ENCODE measurements at regions not wholly inside any gene's neighbourhood (a gene's known extent, or its start where the extent isn't known, plus 50 kb on each side); places are given as distances from the start of the nearest gene placed in this dataset.

- Histone ChIP-seq H3K4me3 (no peak overlapping the region), H3K79me2 (ENCODE audit: control insufficient read depth, insufficient read depth, low read length) (no peaks in the 10 kb centered on the region), H3K27me3 (ENCODE audit: control insufficient read depth in 2 of 2, insufficient read depth in 2 of 2, low read length in 2 of 2) (no peaks in the 10 kb centered on the region), H3K27ac (ENCODE audit: extremely low read depth, low read depth, low read length) (no peak overlapping the region), H4K20me1 (replicated peaks; ENCODE audit: control insufficient read depth, insufficient read depth, low read length) (no peaks in the 10 kb centered on the region), H3K9ac (ENCODE audit: insufficient read depth in 1 of 2, low read depth in 2 of 2, low read length in 2 of 2) (no peak overlapping the region), H2AFZ (ENCODE audit: low read depth, low read length) (no peak overlapping the region), H3K36me3 (ENCODE audit: control insufficient read depth, insufficient read depth, low read length) (no peaks in the 10 kb centered on the region), H3K9me1 (ENCODE audit: control insufficient read depth, insufficient read depth, low read length) (no peaks in the 10 kb centered on the region), H3K4me1 (replicated peaks in 1 of 2; ENCODE audit: control insufficient read depth in 2 of 2, insufficient read depth in 2 of 2, low read length in 2 of 2) (peaks cover 0 to 7% of the 10 kb centered on the region in 2 experiments; a peak in 1 of 5 replicates), H3K4me2 (ENCODE audit: insufficient read depth, low read length) (no peak overlapping the region), H3K9me3 (replicated peaks; ENCODE audit: control insufficient read depth, insufficient read depth, low read depth, low read length) (no peaks in the 10 kb centered on the region)
- peak; percentile 32 for FAIRE-seq
- in situ Hi-C loops (cut with MboI) (no loop called here), intact Hi-C loops (cut with micrococcal nuclease) (loop anchor here (5.0 kb wide), 1 partner anchor 36 kb away; no protein-coding TSS in a partner anchor)
- TF ChIP-seq ZNF436 (CRISPR knock-in tag; IDR thresholded peaks at IDR 0.05) (no peak), RAD21 (CRISPR knock-in tag; conservative IDR thresholded peaks at IDR 0.05 in 1 of 2, IDR thresholded peaks at IDR 0.05 in 1 of 2) (peak; percentile 22 to 53; a peak in 3 of 4 replicates), MXI1 (IDR thresholded peaks at IDR 0.05; ENCODE audit: low read depth, low read length) (no peak), RB1 (IDR thresholded peaks at IDR 0.05; ENCODE audit: low read depth) (no peak), ELK1 (CRISPR knock-in tag; IDR thresholded peaks at IDR 0.05) (no peak), ESRRA (IDR thresholded peaks at IDR 0.05; ENCODE audit: borderline replicate concordance, low read depth) (no peak), ZNF589 (CRISPR knock-in tag; IDR thresholded peaks at IDR 0.05; ENCODE audit: low read depth) (no peak), POLR2A (conservative IDR thresholded peaks at IDR 0.05) (no peak), TARDBP (IDR thresholded peaks at IDR 0.05) (no peak), CTCF (IDR thresholded peaks at IDR 0.05 in 2 of 3, conservative IDR thresholded peaks at IDR 0.05 in 1 of 3; ENCODE audit: insufficient read depth in 2 of 3, low read depth in 1 of 3, low read length in 3 of 3) (peak; percentile 20 to 49 (median 38); a peak in 4 of 6 replicates), RFX1 (IDR thresholded peaks at IDR 0.05) (no peak), NCOA6 (IDR thresholded peaks at IDR 0.05) (no peak), RBM14 (IDR thresholded peaks at IDR 0.05; ENCODE audit: borderline replicate concordance, insufficient read depth, low read depth, low read length) (no peak)
- ATAC-seq = peak; percentile 73
- WGBS (ENCODE audit: insufficient coverage, low coverage, missing lambda C conversion rate) = 7% methylated on average over 3 of the region's 3 CpGs
- no TSS peak for BruUV-seq (replicated peaks)
- DNase-seq (ENCODE audit: extremely low read depth in 1 of 4, low spot score in 3 of 4) = no peak
- ChIA-PET CTCF (ENCODE audit: low intra/inter-chr PET ratio) (interaction anchor here (1.1 kb wide), 1 partner anchor 37 kb away, joined by 4 read pairs; no protein-coding TSS in a partner anchor), POLR2A (no interaction called here)
Observed at GRCh38 chr2:182611009-182611408, 105.0 kb upstream of the DNAJC10 start.

Measured in K562 (cell line).